22Rv1 (cell line): ENCODE measurements at regions not wholly inside any gene's neighbourhood (a gene's known extent, or its start where the extent isn't known, plus 50 kb on each side); places are given as distances from the start of the nearest gene placed in this dataset.

Source experiments
- H3K27ac ChIP-seq: fragments of 450-650 bp; 2 replicates; pipeline ENCODE4 v1.5.1; 2017
- ZFX ChIP-seq: fragments of 450-650 bp; IDR thresholded peaks from 2 replicates; pipeline ENCODE4 v1.6.1; 2017; ENCODE audit warnings: antibody characterized with exemption, borderline replicate concordance
- TF ChIP-seq, protein P1 (sequence below): fragments of 450-650 bp; IDR thresholded peaks from 2 replicates; pipeline ENCODE4 v1.5.1; 2017; ENCODE audit warnings: mild to moderate bottlenecking

DNA sequence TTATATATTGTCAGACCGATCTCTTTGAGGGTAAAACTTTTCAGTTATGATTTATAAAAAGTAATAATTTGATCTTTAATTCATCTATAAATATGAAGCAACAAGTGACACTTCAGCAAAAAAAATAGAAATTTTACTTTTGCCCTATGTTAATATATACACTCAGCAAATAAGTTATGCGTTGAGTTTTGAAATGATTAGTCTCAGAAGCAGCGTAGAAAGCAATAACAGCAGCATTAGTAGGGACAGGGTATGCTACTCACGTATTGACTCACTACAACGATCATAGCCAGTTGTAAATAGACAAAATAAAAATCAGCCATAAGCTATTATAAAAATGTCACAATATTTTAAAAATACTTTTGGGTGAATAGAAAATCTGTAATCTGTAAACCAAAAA, 1229.2 kb downstream of the ADGRL3 start:
- TF ChIP-seq ZFX: no peak
- TF ChIP-seq, protein P1, sequence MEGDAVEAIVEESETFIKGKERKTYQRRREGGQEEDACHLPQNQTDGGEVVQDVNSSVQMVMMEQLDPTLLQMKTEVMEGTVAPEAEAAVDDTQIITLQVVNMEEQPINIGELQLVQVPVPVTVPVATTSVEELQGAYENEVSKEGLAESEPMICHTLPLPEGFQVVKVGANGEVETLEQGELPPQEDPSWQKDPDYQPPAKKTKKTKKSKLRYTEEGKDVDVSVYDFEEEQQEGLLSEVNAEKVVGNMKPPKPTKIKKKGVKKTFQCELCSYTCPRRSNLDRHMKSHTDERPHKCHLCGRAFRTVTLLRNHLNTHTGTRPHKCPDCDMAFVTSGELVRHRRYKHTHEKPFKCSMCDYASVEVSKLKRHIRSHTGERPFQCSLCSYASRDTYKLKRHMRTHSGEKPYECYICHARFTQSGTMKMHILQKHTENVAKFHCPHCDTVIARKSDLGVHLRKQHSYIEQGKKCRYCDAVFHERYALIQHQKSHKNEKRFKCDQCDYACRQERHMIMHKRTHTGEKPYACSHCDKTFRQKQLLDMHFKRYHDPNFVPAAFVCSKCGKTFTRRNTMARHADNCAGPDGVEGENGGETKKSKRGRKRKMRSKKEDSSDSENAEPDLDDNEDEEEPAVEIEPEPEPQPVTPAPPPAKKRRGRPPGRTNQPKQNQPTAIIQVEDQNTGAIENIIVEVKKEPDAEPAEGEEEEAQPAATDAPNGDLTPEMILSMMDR: no peak

DNA sequence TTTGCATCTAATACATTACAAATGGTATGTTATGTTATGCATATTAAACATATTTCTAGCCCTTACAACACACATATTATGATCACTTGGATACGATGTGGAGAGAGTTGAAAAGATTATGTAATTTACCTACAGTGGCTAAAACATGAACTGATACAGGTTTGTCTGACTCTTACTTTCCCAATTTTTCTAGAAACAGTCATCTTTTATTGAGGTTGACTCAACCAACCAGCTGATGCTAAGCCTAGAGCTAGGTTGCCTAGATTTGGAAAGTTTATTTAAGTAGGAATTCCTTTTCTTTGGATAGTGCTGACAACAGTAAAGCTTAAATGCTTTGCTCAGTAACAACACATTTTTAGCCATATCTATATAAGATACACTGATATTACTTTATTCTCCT, 1215.1 kb downstream of the ADGRL3 start:
- TF ChIP-seq, protein P1: no peak
- no peak for TF ChIP-seq ZFX
- no peak overlapping the region for H3K27ac ChIP-seq

More for the DNA sequence above, 1229.2 kb downstream of the ADGRL3 start:
- H3K27ac ChIP-seq: no peak overlapping the region

DNA sequence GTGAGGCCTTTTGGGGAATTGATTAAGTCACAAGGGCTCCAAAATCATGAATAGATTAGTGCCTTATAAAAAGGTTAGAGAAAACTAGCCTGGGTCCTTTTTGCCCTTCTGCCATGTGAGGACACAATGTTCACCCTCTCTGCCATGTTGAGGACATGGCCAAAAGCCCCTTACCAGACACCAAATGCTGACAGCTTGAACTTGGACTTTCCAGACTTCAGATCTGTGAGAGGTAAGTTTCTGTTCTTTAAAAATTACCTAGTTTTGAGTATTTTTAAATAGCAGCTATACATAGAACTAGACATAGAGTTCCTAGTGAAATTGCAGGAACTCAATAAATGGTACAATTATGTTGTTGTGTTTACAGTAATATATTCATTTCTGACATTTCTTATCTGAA, 1214.4 kb downstream of the ADGRL3 start:
- no peak overlapping the region for H3K27ac ChIP-seq
- TF ChIP-seq, protein P1: no peak
- TF ChIP-seq ZFX: no peak

DNA sequence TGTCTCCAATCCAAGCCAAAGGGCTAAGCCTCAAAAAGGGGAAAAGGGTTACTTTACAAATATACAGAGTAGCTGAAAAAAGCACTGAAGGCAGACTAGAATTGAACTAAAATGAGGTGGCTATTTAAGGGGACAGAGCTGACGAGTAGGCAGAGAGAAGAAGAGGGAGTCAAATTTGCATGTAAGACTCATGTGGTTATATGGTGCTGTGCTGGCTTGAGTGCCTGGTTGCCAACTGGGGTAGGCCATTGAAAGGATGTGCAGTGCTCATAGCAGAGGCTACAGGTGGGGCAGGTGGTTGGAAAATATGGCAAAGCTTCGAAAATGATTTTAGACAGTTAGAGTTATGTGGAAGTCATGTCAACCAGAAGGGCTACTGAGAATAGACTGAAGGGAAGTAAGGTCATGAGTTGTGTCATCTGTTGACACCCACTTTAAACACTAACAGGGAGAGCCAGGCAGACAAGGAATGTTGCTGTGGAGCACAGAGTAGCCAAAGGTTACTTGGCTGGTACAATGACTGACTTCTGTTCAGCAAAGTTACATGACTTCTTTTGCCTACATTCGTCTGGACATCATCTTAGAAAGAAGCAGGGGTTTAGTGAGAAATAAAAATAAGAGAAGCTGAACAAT, 1210.4 kb downstream of the ADGRL3 start:
- no peak overlapping the region for H3K27ac ChIP-seq
- no peak for TF ChIP-seq ZFX
- TF ChIP-seq, protein P1: no peak

DNA sequence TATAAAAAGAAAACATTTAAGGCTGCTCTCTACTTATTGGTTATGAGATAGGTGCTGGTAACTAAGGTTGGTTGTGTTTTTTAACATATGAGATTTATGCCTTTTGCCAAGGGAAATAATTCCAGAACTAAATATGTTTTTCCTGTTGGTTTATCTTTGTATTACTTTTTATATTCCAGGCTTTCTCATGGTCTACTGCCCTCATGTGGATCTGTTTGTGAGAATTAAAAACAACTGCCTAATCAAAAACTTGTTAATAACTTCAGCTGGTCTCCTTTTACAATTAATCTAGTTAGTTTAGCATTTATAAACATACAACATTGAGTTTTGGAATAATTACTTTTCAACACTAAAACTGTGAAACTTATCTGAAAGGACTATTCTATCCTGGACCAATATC, 1208.3 kb downstream of the ADGRL3 start:
- H3K27ac ChIP-seq: no peak overlapping the region
- TF ChIP-seq ZFX: no peak
- TF ChIP-seq, protein P1: peak; percentile 36

DNA sequence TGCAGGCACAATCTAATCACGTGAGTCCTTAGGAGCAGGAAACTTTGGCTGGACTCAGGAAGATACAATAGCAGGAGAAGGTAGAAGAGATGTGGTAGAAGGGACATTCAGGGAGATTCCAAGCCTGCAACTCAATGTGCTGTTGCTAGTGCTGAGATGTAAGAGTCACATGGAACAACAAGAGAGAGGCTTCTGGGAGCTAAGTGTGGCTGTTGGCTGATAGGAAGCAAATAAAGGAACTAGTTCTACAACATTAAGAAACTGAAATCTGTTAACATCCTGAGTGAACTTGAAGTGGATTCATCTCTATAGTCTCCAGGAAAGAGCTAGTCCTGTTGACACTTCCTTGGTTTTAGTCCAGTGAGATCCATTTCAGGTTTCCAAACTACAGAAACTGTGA, 1207.4 kb downstream of the ADGRL3 start:
- no peak for TF ChIP-seq ZFX
- TF ChIP-seq, protein P1: no peak
- H3K27ac ChIP-seq: no peak overlapping the region

DNA sequence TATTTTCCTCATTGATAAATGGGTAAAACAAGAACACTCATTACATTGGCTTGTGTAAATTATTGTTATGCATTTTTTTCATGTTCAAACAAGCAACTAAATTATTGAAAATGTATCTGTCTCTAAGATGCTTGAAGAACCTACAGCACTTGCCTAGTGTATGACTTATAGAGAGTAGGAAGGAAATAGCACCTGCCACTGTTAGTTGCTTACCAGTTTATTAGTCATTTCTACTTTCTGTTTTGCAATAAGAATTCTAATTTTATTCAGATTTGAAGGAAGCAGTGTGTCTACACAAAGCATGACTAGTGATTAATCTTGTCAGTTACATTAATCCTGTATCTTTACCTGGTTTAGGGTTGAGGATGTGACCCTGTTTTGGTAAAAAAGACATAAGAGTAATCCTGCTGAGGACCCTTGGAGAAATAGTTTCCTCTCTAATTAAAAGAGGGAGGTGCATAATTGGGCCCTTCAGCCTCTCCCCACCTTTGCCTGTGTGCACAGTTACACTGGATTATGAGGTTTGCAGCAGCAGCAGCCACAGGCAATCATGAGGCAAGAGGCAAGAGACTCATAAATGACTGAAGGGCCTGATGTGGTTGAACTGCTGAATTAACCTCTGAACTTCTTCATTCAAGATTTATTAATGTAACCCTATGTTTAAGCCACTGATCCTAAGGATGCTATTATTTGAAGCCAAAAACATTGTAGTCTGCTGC, 1202.1 kb downstream of the ADGRL3 start:
- no peak for TF ChIP-seq ZFX
- TF ChIP-seq, protein P1: no peak

More for the DNA sequence above, 1202.1 kb downstream of the ADGRL3 start:
- no peak overlapping the region for H3K27ac ChIP-seq
